K562 (cell line): ENCODE measurements at regions not wholly inside any gene's neighbourhood (a gene's known extent, or its start where the extent isn't known, plus 50 kb on each side); places are given as distances from the start of the nearest gene placed in this dataset.

ENCODE experiments used
- BRF1 ChIP-seq: IDR thresholded peaks from 3 replicates; pipeline ENCODE4 v1.6.1; 2011; ENCODE audit warnings: borderline replicate concordance, mild to moderate bottlenecking; ENCODE audit not compliant: insufficient read length; ENCODE audit errors: extremely low read depth
- ESRRA ChIP-seq: fragments of 450-650 bp; IDR thresholded peaks from 2 replicates; pipeline ENCODE4 v1.6.1; 2014; ENCODE audit warnings: low read depth, mild to moderate bottlenecking, moderate library complexity, borderline replicate concordance
- HDAC2 ChIP-seq: fragments of 450-650 bp; IDR thresholded peaks from 2 replicates; pipeline ENCODE4 v1.6.1; 2016; ENCODE audit warnings: mild to moderate bottlenecking
- PTRF ChIP-seq: fragments of 450-650 bp; IDR thresholded peaks from 2 replicates; pipeline ENCODE4 v1.6.1; 2016; ENCODE audit warnings: mild to moderate bottlenecking, missing genetic modification characterization, missing compliant biosample characterization
- RBM25 ChIP-seq: fragments of 200-400 bp; formaldehyde crosslinking; IDR thresholded peaks from 2 replicates; pipeline ENCODE4 v1.6.1; 2018; ENCODE audit warnings: low read length, low read depth, moderate library complexity; ENCODE audit not compliant: severe bottlenecking
- SAP30 ChIP-seq: fragments of 200-600 bp; sonication (generic); IDR thresholded peaks from 2 replicates; pipeline ENCODE4 v1.6.1; 2012; ENCODE audit warnings: borderline replicate concordance, low read depth, mild to moderate bottlenecking, moderate library complexity, low read length, control low read depth, inconsistent platforms; ENCODE audit not compliant: insufficient read depth, poor library complexity, severe bottlenecking
- TEAD2 ChIP-seq: fragments of 450-650 bp; IDR thresholded peaks from 2 replicates; pipeline ENCODE4 v1.6.1; 2016; ENCODE audit warnings: missing genetic modification characterization, control low read depth, missing compliant biosample characterization
- THRAP3 ChIP-seq: fragments of 450-650 bp; IDR thresholded peaks from 2 replicates; pipeline ENCODE4 v1.6.1; 2016; ENCODE audit warnings: mild to moderate bottlenecking, inconsistent platforms, borderline replicate concordance
- ZNF133 ChIP-seq: fragments of 250-450 bp; sonication (Bioruptor Pico); IDR thresholded peaks from 2 replicates; pipeline ENCODE4 v1.4.0; 2020; ENCODE audit warnings: mild to moderate bottlenecking
- TF ChIP-seq, protein P1 (sequence below): fragments of 250-450 bp; sonication (Bioruptor Pico); IDR thresholded peaks from 2 replicates; pipeline ENCODE4 v1.9.0; 2021; ENCODE audit warnings: mild to moderate bottlenecking, inconsistent platforms
- TF ChIP-seq, protein P2 (sequence below): sonication (generic); formaldehyde crosslinking; IDR thresholded peaks from 2 replicates; pipeline ENCODE4 v1.8.1; 2022; ENCODE audit warnings: missing genetic modification reagents
- TF ChIP-seq, protein P3 (sequence below): sonication (generic); formaldehyde crosslinking; IDR thresholded peaks from 2 replicates; pipeline ENCODE4 v1.8.1; 2023; ENCODE audit warnings: mild to moderate bottlenecking, missing genetic modification reagents
- TF ChIP-seq, protein P4 (sequence below), 2 experiments: IDR thresholded peaks in 1 of 2; conservative IDR thresholded peaks in 1 of 2; 2 replicates each; pipeline ENCODE4 v1.6.1; 2016; ENCODE audit warnings: low read depth in 2 of 2, mild to moderate bottlenecking in 1 of 2, missing compliant biosample characterization in 1 of 2, missing genetic modification characterization in 1 of 2, moderate library complexity in 1 of 2
- TF ChIP-seq, protein P5 (sequence below), 2 experiments: fragments of 450-650 bp; IDR thresholded peaks; 2 replicates each; pipeline ENCODE4 v1.6.1; 2016
- TF ChIP-seq, protein P6 (sequence below): sonication (generic); formaldehyde crosslinking; IDR thresholded peaks from 2 replicates; pipeline ENCODE4 v1.8.0; 2022; ENCODE audit warnings: mild to moderate bottlenecking, missing genetic modification reagents

DNA sequence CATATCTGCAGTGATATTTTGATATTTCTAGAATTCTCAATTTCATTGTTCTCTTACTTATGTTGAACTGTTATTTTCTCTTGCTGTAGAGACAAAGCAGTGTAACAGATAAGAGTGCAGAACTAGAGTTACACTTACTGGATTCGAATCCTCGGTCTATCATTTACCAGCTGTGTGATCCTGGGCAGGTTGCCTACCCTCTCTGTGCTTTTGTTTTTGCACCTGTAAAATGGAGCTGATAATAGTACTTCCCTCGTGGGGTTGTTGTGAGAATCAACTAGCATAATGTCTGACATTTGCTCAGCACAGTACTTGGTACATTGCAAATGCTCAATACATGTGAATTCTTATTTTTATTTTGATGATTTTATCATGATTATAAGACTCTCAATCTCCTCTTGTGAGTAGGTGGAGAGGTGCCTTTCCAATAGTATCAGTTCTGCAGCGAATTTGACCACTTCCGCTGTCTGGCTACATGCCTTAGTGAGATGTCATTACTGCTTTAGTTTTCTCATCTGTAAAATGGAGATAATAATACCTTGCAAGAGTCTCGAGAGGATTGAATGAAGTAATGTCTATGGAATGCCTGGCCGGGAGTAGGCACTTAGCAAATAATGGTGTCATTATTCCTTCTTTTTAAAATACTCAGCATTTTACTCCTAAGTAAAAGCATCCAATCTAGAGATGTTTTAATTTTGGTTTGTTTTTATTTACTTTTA lies 312.2 kb upstream of the MAF start (continued):
- no peak for TF ChIP-seq BRF1
- no peak for TF ChIP-seq THRAP3
- peak; percentile 95 for TF ChIP-seq RBM25
- TF ChIP-seq, protein P1, sequence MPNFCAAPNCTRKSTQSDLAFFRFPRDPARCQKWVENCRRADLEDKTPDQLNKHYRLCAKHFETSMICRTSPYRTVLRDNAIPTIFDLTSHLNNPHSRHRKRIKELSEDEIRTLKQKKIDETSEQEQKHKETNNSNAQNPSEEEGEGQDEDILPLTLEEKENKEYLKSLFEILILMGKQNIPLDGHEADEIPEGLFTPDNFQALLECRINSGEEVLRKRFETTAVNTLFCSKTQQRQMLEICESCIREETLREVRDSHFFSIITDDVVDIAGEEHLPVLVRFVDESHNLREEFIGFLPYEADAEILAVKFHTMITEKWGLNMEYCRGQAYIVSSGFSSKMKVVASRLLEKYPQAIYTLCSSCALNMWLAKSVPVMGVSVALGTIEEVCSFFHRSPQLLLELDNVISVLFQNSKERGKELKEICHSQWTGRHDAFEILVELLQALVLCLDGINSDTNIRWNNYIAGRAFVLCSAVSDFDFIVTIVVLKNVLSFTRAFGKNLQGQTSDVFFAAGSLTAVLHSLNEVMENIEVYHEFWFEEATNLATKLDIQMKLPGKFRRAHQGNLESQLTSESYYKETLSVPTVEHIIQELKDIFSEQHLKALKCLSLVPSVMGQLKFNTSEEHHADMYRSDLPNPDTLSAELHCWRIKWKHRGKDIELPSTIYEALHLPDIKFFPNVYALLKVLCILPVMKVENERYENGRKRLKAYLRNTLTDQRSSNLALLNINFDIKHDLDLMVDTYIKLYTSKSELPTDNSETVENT: no peak
- TF ChIP-seq TEAD2 (tag): no peak
- TF ChIP-seq, protein P2, sequence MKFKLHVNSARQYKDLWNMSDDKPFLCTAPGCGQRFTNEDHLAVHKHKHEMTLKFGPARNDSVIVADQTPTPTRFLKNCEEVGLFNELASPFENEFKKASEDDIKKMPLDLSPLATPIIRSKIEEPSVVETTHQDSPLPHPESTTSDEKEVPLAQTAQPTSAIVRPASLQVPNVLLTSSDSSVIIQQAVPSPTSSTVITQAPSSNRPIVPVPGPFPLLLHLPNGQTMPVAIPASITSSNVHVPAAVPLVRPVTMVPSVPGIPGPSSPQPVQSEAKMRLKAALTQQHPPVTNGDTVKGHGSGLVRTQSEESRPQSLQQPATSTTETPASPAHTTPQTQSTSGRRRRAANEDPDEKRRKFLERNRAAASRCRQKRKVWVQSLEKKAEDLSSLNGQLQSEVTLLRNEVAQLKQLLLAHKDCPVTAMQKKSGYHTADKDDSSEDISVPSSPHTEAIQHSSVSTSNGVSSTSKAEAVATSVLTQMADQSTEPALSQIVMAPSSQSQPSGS (CRISPR knock-in tag): no peak
- TF ChIP-seq SAP30: no peak
- TF ChIP-seq, protein P3, sequence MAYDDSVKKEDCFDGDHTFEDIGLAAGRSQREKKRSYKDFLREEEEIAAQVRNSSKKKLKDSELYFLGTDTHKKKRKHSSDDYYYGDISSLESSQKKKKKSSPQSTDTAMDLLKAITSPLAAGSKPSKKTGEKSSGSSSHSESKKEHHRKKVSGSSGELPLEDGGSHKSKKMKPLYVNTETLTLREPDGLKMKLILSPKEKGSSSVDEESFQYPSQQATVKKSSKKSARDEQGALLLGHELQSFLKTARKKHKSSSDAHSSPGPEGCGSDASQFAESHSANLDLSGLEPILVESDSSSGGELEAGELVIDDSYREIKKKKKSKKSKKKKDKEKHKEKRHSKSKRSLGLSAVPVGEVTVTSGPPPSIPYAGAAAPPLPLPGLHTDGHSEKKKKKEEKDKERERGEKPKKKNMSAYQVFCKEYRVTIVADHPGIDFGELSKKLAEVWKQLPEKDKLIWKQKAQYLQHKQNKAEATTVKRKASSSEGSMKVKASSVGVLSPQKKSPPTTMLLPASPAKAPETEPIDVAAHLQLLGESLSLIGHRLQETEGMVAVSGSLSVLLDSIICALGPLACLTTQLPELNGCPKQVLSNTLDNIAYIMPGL (CRISPR knock-in tag): no peak
- TF ChIP-seq HDAC2: peak; percentile 35; the same call in 1 of the 2 replicates
- TF ChIP-seq, protein P4, sequence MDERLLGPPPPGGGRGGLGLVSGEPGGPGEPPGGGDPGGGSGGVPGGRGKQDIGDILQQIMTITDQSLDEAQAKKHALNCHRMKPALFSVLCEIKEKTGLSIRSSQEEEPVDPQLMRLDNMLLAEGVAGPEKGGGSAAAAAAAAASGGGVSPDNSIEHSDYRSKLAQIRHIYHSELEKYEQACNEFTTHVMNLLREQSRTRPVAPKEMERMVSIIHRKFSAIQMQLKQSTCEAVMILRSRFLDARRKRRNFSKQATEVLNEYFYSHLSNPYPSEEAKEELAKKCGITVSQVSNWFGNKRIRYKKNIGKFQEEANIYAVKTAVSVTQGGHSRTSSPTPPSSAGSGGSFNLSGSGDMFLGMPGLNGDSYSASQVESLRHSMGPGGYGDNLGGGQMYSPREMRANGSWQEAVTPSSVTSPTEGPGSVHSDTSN (CRISPR knock-in tag; IDR thresholded peaks at IDR 0.05; ENCODE audit: low read depth): no peak
- TF ChIP-seq, protein P4 (tag; conservative IDR thresholded peaks at IDR 0.05; ENCODE audit: low read depth): no peak
- TF ChIP-seq, protein P5, sequence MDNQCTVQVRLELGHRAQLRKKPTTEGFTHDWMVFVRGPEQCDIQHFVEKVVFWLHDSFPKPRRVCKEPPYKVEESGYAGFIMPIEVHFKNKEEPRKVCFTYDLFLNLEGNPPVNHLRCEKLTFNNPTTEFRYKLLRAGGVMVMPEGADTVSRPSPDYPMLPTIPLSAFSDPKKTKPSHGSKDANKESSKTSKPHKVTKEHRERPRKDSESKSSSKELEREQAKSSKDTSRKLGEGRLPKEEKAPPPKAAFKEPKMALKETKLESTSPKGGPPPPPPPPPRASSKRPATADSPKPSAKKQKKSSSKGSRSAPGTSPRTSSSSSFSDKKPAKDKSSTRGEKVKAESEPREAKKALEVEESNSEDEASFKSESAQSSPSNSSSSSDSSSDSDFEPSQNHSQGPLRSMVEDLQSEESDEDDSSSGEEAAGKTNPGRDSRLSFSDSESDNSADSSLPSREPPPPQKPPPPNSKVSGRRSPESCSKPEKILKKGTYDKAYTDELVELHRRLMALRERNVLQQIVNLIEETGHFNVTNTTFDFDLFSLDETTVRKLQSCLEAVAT (IDR thresholded peaks at IDR 0.05): no peak
- no peak for TF ChIP-seq PTRF (tag)
- TF ChIP-seq, protein P6, sequence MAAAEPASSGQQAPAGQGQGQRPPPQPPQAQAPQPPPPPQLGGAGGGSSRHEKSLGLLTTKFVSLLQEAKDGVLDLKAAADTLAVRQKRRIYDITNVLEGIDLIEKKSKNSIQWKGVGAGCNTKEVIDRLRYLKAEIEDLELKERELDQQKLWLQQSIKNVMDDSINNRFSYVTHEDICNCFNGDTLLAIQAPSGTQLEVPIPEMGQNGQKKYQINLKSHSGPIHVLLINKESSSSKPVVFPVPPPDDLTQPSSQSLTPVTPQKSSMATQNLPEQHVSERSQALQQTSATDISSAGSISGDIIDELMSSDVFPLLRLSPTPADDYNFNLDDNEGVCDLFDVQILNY (CRISPR knock-in tag): no peak
- TF ChIP-seq ESRRA: no peak
- TF ChIP-seq ZNF133: no peak
